HT-29 (cell line): ENCODE measurements at regions not wholly inside any gene's neighbourhood (a gene's known extent, or its start where the extent isn't known, plus 50 kb on each side); places are given as distances from the start of the nearest gene placed in this dataset.
A peak's percentile ranks its signal among the peaks of the same experiment; 100 is the strongest.

Source experiments
- DNase-seq: peaks from one replicate; pipeline ENCODE4 v3.0.0-alpha.2; 2015; ENCODE audit warnings: low spot score

GRCh38 chr5:8320244-8320643, 451.3 kb downstream of the MTRR start:
- no peak for DNase-seq

DNA sequence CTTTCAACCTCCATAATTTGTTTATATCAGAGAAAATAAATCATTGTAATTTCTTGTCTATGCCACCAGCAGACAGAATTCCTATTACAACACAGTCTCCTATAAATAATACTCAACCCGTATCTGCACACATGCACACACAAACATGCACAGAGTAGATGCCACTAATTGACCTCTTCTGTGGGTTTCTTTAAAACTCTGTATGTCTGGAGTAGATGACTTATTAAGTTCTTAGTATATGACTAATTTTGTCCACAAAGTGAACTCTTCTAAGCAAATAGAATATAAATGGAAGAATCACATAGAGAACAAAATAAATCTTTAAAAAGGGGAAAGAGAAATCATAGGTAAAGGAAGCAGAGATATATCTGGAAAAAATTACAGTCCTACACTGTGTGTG, 452.3 kb downstream of the MTRR start:
- DNase-seq, result no peak

- no peak for DNase-seq
Measured at GRCh38 chr5:8322484-8322883, 453.5 kb downstream of the MTRR start.

DNA sequence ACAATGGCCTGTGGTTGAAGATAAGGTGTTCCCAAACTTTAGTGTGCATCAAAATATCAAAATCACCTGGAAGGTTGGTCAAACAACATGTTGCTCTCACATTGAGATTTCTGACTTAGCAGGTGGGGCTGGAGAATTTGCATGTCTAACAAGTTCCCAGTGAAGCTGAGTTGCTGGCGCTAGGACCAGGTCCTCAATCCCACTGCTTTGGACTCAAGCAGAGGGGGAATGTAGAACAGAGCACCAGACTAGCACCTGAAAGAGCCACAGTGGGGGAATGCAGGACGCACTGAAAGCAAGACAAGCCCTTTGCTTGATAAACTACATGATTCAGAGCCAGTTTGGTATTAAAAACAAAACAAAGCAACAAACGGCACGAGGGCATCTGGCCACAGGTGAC, 458.1 kb downstream of the MTRR start:
- DNase-seq, result no peak

- no peak for DNase-seq
Measured at GRCh38 chr5:8329773-8330172, 460.8 kb downstream of the MTRR start.

GRCh38 chr5:8332666-8333445, 463.9 kb downstream of the MTRR start:
- DNase-seq, result no peak

DNA sequence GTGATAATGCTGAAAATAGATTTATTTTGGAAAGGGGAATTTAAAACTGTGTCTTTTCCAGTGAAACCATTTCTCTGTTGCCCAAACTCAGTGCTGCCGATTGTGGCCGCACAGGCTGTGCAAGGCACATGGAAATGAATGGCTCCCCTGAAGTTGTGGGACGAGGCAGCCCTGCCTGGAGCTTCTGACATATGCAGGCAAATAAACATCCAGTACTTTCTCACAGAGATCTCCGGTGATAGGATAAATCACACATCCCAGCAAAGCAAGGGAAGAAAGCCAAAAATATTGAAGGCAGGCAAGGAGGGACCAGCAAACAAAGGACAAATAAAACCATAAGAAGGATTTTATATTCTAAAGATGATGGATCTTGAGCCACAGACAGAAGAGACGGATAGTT, 464.5 kb downstream of the MTRR start:
- no peak for DNase-seq

DNA sequence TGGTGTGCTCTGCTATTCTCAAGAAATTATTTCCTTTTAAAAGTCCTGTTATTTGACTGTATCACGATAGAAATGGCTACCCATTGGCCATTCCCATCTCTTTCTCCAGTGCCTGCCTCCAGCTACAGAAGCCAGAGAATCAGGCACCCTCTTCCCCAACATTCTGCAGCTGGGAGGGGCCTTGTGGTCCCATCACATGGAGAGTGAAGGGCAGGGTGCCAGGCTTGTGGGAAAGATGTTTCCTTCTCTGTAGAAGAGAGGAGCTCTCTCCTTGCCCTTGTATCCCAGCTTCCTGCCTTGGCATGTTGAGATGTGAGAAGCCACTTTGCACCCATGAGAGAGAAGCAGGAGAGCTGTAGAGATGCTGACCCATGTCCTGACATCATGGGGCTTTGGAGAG, 465.0 kb downstream of the MTRR start:
- DNase-seq, result no peak

GRCh38 chr5:8340261-8340660, 471.3 kb downstream of the MTRR start:
- DNase-seq, result no peak

GRCh38 chr5:8340739-8341344, 471.9 kb downstream of the MTRR start:
- DNase-seq, result peak; percentile 38

DNA sequence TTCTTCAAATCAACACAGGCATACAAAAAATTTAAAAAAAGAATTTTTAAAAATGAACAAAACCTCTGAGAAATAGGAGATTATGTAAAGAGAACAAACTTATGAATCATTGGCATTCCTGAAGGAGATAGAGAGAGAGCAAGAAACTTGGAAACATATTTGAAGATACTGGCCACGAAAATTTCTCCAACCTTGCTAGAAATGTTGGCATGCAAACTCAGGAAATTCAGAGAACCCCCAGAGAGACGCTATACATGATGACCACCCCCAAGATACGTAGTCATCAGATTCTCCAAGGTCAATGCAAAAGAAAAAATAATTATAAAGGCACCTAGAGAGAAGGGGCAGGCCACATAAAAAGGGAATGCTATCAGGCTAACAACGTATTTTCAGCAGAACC, 472.5 kb downstream of the MTRR start:
- DNase-seq, result no peak

DNA sequence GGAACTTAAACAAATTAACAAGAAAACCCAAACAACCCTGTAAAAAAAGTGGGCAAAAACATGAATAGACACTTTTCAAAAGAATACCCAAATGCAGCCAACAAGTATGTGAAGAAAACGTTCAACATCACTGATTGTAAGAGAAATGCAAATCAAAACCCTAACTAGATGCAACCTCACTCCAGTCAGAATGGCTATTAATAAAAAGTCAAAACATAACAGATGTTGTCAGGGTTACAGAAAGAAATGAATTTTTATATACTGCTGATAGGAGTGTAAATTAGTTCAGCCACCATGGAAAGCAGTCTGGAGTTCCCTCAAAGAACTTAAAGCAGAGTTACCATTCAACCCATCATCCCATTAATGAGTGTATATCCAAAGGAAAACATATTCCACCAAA, 479.0 kb downstream of the MTRR start:
- no peak for DNase-seq

DNA sequence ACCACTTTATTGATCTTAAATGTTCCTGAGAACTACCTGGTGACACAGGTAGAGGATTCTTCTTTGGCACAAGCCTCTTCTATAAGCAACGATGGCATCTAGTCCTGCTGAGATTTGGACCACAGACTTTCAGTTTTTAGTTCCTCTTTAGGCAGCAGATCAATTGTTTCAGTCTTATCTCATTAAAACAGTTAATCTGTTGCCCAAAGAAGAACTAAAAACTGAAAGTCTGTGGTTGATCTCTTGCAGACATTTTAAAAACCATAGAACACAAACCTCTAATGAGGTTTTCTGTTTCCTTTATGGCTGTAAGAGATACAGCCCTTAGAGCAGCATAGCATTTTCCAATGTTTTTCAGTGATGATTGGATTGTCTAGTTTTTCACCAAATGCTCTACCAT, 480.9 kb downstream of the MTRR start:
- no peak for DNase-seq

- no peak for DNase-seq
Measured at GRCh38 chr5:8350644-8351339, 481.8 kb downstream of the MTRR start.

DNA sequence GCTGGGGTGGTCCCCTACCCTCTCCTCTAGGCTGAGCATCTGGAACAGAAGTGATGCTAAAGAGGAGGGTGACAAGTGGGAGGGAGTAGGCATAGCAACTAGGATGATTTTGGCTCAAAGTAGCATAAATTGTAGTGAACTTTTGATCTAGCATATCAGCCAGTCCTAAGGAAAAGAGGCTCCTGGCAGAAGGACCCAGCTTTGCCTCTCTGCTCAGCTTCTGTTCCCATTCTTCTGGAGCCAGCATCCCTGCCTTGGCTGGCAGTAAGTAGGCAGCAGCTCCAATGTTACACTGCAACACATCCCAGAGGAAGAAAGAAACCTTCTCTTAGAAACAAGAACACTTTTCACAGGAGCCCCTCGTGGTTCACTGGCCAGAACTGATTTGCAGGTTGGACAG, 487.0 kb downstream of the MTRR start:
- no peak for DNase-seq

DNA sequence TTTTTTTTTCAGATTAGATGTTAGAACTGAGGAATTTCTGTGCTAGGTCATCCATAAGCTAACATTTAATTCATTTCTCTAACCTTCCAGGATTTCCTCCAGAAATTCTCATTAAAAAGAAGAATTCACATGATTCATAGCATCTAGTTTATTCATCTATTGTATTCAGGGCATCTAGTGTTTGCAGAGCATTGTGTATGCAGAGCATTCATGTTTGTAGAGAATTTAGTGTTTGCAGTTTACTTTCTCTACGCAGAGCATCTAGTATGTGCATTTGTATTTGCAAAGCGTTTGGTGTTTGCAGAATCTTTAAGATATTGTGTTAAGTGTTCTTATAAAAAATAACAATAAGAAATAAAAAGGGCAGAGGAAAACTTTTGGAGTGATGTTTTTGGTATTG, 491.1 kb downstream of the MTRR start:
- DNase-seq, result no peak

DNA sequence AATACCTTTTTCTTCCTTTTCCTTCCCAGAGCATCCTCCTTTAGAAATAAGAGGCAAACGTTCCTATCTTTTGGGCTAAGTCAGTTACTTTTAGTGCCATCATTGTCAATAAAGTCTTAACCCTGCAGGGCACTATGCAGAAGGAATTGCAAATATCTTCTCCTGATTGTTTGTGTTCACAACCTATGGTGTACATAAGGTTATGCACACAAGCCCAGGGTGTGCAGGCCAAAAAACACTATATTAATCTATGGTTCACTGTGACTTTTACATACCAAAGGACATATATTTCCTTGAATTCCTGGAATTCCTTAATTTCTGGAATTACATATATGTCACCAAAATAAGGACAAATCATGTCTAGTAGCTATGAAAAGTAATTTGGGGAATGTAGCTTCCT, 493.5 kb downstream of the MTRR start:
- DNase-seq, result no peak

DNA sequence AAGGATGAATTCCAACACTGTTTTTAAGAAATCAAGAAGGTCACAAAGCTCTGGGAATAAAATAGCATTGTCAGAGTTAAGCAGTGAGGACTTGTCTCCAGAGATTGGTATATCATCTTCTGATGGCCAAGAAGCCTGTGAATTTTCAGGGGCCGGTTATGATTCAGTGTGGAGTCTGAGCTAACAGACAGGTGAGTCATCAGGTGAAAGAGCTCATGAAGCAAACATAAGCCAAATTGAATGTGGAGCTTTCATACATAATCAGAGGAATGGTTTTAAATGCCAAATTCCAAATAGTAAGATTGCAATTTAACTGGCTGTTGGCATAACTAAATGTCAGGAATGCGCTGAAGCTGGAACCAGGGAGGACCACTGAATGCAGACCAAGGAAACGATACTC, 494.2 kb downstream of the MTRR start:
- DNase-seq, result no peak

- DNase-seq, result no peak
Measured at GRCh38 chr5:8366266-8366665, 497.3 kb downstream of the MTRR start.

DNA sequence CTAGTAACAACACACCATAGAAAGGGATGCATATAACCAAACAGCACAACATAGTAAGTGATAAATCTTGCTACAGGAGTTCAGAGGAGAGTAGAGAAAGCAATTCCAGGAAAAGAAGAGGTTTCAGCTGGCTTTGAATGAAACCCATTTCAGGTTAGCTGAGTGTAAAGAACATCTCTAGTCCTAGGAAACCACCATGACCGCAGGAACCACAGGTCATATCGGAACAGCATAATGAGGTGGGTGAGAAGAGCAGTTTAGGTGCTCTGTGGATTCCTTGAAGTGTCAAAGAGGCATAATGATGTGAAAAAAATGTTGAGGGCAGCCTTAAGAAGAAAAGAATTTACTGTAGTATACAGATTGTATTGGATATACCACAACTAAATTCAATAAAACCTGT, 507.5 kb downstream of the MTRR start:
- DNase-seq, result no peak

DNA sequence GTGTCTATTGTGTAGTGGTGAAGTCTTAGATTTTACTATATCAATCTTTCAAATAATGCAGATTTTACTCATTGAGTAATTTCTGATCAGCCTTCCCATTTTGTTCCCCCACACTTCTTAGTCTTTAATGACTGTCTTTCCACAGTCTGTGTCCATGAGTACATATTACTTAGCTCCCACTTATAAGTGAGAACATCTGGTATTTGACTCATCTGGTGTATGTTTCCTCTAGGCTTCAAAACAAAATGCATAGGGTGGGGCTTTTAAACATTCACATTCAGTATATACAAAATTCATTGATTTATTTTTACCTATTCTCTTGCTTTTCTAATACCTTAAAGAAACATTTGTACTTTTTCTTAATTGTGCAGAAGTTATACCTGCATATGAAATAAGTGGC, 513.0 kb downstream of the MTRR start:
- no peak for DNase-seq

DNA sequence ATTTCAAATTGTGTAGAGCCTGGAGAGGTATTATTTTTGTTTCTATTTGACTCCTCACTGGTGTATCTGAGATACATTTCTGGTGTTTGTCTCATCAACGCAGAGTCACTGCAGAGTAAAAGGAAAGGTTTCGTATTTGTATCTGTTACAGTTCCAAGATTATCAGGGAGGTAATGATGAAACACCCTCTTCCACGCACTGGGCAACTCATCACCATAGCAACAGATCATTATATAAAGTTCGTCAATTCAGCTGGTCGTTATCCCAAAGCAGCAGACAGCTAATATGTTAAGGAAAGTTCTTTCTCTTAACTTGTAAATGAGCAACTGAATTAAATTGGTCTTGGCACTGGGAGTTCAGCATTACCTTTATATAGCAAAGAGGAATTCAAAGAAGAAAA, 513.5 kb downstream of the MTRR start:
- no peak for DNase-seq

DNA sequence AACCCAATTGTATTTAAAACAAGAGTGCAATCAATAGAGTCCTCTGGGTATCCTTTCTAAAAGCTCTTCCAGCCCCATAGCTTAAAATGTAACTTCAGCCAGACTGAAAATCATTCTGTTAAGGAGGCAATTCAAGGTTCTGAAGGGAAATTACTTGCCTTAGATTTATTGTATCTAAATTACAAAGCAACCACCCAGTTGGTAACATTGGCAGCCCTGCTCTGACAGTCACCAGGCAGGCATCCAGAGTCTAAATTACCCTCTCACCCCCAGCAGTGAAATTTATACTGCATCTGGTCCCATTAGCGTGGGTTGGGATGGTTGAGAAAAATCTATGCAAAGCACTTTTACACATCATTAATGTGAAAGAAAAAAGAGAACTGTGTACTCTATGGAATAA, 514.7 kb downstream of the MTRR start:
- DNase-seq, result no peak
